HG02642 (cell line): ENCODE measurements at regions not wholly inside any gene's neighbourhood (a gene's known extent, or its start where the extent isn't known, plus 50 kb on each side); places are given as distances from the start of the nearest gene placed in this dataset.

Experiments
- ATAC-seq: cut with Tn5 transposase; IDR thresholded peaks from one replicate; pipeline ENCODE4 v1.9.1; 2021; ENCODE audit warnings: mild to moderate bottlenecking; ENCODE audit not compliant: unreplicated experiment, poor library complexity

DNA sequence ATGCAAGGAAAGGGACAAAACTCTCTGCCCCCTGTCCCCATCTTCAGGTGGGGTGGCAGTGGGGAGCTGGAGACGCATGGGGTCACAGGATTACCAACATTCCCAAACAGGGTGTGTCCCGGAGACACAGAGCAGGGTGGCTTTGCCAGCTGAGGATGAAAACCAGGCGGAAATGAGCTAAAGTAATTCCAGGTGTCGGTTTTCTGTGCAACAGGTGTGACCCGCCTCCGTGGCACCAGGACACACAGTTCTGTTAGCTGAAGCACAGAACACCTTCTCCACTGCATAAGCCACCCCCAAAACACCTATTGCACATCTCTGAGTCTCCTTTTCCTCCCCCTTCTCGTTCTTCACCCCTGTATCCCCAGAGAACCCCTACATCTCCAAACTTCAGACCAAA lies 122.7 kb upstream of the GLI2 start:
- no peak for ATAC-seq

DNA sequence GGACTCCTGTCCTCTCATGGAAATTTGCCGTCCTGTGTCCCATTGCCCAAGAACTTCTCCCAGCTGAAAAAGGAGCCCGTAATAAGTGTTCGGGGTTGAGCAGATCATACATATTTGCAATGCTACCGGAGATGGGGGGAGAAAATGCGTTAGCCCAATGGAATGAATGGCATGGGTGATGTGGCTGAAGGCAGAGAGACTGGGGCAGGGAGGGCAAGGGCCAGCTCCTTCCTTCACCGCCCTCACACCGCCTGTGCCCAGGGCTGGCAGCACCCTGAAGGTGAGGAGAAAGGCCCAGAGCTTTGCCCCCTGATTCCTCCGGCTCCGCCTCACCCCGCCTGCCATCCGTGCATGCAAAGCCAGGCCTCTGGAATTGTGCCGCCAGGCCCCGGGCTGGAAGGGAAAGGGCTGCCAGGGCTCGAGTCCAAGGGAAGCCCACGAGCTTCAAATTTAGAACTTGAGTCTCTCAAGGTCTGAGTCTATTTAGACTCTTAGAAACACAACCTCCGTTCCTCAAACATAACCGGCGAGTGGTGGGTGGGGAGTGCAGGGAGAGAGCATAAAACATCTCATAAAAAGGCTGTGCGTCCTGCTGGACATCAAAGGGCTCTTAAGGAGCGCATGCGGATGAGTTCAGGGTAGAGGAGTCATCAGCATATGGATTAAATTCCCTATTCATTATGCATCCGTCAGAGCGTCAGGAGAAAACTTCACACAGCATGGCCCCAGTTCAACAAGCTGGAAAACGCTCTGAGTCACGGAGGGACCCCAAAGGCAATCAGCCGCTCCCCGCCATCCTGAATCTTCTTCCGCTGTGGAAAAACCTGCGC lies 121.7 kb upstream of the GLI2 start:
- no peak for ATAC-seq

DNA sequence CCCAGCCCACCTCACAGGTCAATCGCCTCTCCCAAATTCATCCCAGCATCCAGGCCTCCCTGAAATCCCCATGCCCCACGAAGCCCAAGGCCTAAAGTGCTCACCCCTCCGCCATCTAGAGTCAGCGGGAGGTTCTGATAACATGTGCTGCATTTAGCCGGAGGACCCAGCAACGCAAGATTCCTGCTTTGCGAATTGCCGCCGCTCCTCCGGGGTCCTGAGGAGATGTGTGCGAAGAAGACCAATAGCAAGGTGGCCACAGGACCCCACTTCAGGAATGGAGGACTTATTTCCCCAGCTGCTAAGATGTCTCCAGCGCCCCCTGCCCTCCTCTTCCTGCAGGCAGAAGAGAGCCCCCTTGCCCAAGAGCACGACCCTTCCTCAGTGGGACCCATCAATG lies 120.8 kb upstream of the GLI2 start:
- no peak for ATAC-seq

- ATAC-seq, result no peak
Observed at GRCh38 chr2:120616261-120616660, 119.4 kb upstream of the GLI2 start.

DNA sequence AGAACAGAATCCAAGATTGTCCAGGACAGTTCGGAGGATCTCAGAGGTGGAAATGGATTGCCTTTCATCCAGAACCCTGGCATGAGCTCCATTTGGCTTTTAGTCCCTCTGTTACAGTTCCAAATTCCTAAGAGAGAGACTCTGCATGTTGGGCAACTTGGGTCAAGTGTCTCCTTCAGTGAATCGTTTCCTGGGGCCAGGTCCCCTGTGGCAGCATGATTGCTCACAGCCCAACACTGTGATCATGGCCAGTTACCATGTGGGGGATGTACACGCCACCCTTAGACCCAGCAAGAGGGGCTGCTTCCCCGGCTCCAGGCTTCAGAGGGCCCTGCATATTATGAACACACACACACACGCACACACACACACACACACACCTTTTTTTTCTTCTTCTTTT lies 118.6 kb upstream of the GLI2 start:
- no peak for ATAC-seq

GRCh38 chr2:120618830-120619229 lies 116.8 kb upstream of the GLI2 start:
- no peak for ATAC-seq

DNA sequence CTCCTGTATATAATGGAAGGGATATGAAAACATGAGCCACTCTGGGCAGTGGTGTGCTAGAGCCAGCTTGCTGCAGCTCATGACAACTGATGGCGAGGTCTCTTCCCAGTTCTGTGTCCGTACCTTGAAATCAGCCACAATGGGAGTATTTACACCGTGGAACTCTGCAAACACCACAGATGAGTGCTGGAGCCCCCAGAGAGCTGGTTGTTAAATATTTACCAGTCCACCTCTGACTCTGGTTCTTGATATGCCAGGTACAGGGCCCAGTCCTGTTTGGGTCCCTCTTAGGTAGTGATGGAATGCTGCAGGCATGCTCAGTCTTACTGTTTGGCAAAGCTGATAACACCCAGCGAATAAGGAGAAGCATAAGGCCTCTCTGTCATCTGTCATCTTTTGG lies 116.1 kb upstream of the GLI2 start:
- no peak for ATAC-seq

DNA sequence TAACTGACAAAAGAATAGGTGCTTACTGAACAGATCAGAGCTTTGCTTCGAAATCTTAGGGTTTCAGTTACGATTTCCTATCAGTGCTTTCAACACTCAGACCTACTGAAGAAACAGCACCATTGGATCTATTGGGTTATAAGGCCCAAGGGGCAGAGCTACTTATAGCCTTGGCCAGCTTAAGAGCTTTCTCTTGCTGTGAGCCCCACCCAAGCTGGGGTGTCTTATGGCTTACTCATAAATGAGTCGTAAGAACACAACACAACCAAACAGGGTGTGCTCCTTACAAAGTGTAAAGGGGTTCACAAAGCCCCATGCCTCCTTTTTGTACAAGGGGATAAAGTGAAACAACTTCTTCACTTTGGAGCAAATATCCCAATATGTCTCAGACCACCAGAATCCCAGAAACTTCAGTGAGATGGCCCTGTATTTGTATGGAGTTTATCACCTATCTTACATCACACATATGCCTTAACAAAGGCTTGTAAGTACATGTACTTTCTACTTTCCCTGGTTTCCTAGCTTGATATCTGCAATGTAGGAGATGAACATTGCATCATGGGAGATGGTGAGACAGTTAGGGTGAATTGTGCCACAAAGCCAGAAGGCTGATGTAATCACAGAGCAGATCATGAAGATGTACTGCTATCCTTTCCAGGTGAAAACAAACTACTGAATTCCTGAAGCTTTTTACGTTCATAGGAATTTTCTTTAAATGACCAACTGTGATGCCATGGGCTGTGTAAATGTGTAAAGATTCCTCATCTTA lies 115.5 kb upstream of the GLI2 start:
- no peak for ATAC-seq

- no peak for ATAC-seq
Observed at GRCh38 chr2:120622159-120622869, 113.4 kb upstream of the GLI2 start.

DNA sequence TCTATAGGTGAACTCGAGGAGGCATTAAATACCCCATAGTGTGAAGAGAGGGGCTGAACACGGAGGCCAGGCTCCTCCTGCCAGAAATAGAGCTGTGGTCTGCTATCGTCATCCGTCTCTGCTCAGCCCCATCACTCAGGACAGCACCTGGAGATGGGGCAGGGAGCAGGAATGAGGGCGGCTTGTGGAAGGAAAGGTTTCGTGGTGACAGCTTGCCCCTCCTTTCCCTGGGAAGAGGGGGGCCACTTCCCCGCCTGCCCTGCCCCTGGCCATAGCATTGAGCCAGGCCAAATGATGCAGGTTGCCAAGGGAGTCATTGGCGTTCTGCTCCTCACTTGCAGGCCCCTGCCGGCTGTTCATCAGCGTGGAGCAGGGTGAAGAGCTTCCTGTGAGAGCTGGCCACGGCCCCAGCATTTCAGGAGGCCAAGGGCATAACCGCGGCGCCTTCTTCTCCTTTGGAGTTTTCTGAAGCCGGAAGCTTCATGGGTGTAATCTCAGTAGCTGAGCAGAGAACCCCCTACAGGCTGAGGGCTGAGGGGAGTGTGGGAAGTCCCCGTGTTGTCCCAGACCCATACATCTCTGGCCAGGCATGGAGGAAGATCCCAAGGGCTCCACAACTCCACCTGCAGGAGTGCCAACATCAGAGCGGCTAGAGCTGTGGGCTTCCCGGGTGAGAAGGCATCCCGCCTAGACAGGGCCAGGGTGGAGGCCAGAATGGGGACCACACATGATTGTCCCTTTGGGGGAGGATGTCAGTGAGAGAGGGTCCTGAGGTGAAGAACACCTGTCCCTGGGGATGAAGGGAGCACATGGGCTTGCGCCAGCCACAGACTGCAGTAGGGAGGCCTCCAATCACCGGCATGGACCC lies 112.5 kb upstream of the GLI2 start:
- ATAC-seq, result no peak

- no peak for ATAC-seq
Observed at GRCh38 chr2:120624061-120624737, 111.5 kb upstream of the GLI2 start.

GRCh38 chr2:120624738-120625446 lies 110.8 kb upstream of the GLI2 start:
- no peak for ATAC-seq

- ATAC-seq, result no peak
Observed at GRCh38 chr2:120625865-120626560, 109.7 kb upstream of the GLI2 start.

DNA sequence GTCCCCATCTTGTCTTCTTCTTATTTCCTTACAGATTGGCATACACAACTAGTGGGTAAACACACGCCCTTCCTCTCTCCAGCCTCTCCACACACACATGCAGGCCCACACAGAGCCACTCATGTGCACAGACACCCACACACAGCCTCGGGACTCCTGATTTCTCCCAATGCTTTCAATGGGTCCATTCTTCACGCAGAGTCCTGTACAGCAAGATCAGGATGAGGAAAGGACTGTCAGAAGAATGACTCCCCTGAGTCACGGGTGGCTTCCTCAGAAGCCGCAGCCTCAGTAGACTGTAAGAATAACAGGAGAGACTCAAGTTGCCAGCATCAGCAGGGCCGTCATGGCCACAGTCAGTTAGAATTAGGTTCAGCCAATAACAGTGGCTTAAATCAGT lies 109.1 kb upstream of the GLI2 start:
- no peak for ATAC-seq

- ATAC-seq, result no peak
Observed at GRCh38 chr2:120628248-120628647, 107.4 kb upstream of the GLI2 start.

GRCh38 chr2:120629241-120629895 lies 106.3 kb upstream of the GLI2 start:
- ATAC-seq, result no peak

- no peak for ATAC-seq
Observed at GRCh38 chr2:120630031-120630701, 105.5 kb upstream of the GLI2 start.
